ENCODE measurements at regions not wholly inside any gene's neighbourhood (a gene's known extent, or its start where the extent isn't known, plus 50 kb on each side); places are given as distances from the start of the nearest gene placed in this dataset.

GRCh38 chr2:190794377-190794776, 86.2 kb upstream of the GLS start:
- H3K9me2 ChIP-seq (ENCODE audit: insufficient read depth, low read length): no peaks in the 10 kb centered on the region
- H3K79me2 ChIP-seq (replicated peaks; ENCODE audit: insufficient read depth, low read length): no peaks in the 10 kb centered on the region
- no peak for TF ChIP-seq RAD21 (conservative IDR thresholded peaks at IDR 0.05)
- no peak overlapping the region for H2AFZ ChIP-seq (ENCODE audit: low read depth, low read length)
- no peak overlapping the region for H3K4me2 ChIP-seq (ENCODE audit: low read length)
- H3K36me3 ChIP-seq (ENCODE audit: insufficient read depth, low read length): no peaks in the 10 kb centered on the region
- H3F3A ChIP-seq (ENCODE audit: insufficient read depth, low read length, poor library complexity, severe bottlenecking): no peaks in the 10 kb centered on the region
- no peaks in the 10 kb centered on the region for H4K20me1 ChIP-seq (ENCODE audit: insufficient read depth)
- no peak overlapping the region for H3K9ac ChIP-seq (ENCODE audit: low read length)
- no peaks in the 10 kb centered on the region for H3K27me3 ChIP-seq (ENCODE audit: insufficient read depth, low read depth, low read length)
- no peak overlapping the region for H3K4me3 ChIP-seq (ENCODE audit: low read length)
- no peak overlapping the region for H3K27ac ChIP-seq (ENCODE audit: low read length)
- no peaks in the 10 kb centered on the region for H3K9me3 ChIP-seq (ENCODE audit: low read length)

DNA sequence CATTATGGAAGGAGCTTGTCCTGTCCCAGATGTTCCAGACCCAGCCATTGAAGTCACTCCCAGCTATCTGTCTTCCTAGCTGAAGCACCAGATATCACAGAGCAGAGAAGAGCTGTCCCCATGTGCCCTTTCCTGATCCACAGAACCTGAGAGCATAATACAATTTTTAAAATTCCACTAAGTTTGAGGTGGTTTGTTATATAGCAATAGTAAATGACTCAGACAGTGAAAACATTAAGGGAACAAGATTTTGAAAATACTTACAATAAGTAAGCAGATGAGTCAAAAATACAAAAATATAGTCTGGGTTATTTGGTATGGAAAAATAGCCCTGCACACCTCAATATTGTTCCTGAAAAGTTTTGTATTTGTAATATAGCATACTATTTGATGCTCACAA, 85.8 kb upstream of the GLS start:
- no peak overlapping the region for H3K27ac ChIP-seq (ENCODE audit: low read length)
- no peak overlapping the region for H3K4me3 ChIP-seq (ENCODE audit: low read length)
- H2AFZ ChIP-seq (ENCODE audit: low read depth, low read length): no peak overlapping the region
- H3K9ac ChIP-seq (ENCODE audit: low read length): no peak overlapping the region
- H3K9me3 ChIP-seq (ENCODE audit: low read length): no peaks in the 10 kb centered on the region
- no peaks in the 10 kb centered on the region for H3F3A ChIP-seq (ENCODE audit: insufficient read depth, low read length, poor library complexity, severe bottlenecking)
- no peaks in the 10 kb centered on the region for H3K27me3 ChIP-seq (ENCODE audit: insufficient read depth, low read depth, low read length)
- H3K79me2 ChIP-seq (replicated peaks; ENCODE audit: insufficient read depth, low read length): no peaks in the 10 kb centered on the region
- H3K36me3 ChIP-seq (ENCODE audit: insufficient read depth, low read length): no peaks in the 10 kb centered on the region
- H4K20me1 ChIP-seq (ENCODE audit: insufficient read depth): no peaks in the 10 kb centered on the region
- H3K9me2 ChIP-seq (ENCODE audit: insufficient read depth, low read length): no peaks in the 10 kb centered on the region
- H3K4me2 ChIP-seq (ENCODE audit: low read length): no peak overlapping the region
- TF ChIP-seq, protein P1, sequence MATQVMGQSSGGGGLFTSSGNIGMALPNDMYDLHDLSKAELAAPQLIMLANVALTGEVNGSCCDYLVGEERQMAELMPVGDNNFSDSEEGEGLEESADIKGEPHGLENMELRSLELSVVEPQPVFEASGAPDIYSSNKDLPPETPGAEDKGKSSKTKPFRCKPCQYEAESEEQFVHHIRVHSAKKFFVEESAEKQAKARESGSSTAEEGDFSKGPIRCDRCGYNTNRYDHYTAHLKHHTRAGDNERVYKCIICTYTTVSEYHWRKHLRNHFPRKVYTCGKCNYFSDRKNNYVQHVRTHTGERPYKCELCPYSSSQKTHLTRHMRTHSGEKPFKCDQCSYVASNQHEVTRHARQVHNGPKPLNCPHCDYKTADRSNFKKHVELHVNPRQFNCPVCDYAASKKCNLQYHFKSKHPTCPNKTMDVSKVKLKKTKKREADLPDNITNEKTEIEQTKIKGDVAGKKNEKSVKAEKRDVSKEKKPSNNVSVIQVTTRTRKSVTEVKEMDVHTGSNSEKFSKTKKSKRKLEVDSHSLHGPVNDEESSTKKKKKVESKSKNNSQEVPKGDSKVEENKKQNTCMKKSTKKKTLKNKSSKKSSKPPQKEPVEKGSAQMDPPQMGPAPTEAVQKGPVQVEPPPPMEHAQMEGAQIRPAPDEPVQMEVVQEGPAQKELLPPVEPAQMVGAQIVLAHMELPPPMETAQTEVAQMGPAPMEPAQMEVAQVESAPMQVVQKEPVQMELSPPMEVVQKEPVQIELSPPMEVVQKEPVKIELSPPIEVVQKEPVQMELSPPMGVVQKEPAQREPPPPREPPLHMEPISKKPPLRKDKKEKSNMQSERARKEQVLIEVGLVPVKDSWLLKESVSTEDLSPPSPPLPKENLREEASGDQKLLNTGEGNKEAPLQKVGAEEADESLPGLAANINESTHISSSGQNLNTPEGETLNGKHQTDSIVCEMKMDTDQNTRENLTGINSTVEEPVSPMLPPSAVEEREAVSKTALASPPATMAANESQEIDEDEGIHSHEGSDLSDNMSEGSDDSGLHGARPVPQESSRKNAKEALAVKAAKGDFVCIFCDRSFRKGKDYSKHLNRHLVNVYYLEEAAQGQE (IDR thresholded peaks at IDR 0.05; ENCODE audit: borderline replicate concordance): no peak
- TF ChIP-seq RAD21 (conservative IDR thresholded peaks at IDR 0.05): no peak
- TF ChIP-seq EZH2 (IDR thresholded peaks at IDR 0.05; ENCODE audit: borderline replicate concordance, insufficient read depth, low read length, poor library complexity, severe bottlenecking): no peak
- TF ChIP-seq MXI1 (conservative IDR thresholded peaks at IDR 0.05; ENCODE audit: poor library complexity, severe bottlenecking): no peak
- TF ChIP-seq, protein P2, sequence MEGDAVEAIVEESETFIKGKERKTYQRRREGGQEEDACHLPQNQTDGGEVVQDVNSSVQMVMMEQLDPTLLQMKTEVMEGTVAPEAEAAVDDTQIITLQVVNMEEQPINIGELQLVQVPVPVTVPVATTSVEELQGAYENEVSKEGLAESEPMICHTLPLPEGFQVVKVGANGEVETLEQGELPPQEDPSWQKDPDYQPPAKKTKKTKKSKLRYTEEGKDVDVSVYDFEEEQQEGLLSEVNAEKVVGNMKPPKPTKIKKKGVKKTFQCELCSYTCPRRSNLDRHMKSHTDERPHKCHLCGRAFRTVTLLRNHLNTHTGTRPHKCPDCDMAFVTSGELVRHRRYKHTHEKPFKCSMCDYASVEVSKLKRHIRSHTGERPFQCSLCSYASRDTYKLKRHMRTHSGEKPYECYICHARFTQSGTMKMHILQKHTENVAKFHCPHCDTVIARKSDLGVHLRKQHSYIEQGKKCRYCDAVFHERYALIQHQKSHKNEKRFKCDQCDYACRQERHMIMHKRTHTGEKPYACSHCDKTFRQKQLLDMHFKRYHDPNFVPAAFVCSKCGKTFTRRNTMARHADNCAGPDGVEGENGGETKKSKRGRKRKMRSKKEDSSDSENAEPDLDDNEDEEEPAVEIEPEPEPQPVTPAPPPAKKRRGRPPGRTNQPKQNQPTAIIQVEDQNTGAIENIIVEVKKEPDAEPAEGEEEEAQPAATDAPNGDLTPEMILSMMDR (IDR thresholded peaks at IDR 0.05; ENCODE audit: poor library complexity, severe bottlenecking): no peak
- no peak for TF ChIP-seq POLR2AphosphoS5 (IDR thresholded peaks at IDR 0.05)
- no peak for TF ChIP-seq TAF1 (IDR thresholded peaks at IDR 0.05; ENCODE audit: low read depth)
- no peak for TF ChIP-seq SMC3 (conservative IDR thresholded peaks at IDR 0.05; ENCODE audit: poor library complexity)

DNA sequence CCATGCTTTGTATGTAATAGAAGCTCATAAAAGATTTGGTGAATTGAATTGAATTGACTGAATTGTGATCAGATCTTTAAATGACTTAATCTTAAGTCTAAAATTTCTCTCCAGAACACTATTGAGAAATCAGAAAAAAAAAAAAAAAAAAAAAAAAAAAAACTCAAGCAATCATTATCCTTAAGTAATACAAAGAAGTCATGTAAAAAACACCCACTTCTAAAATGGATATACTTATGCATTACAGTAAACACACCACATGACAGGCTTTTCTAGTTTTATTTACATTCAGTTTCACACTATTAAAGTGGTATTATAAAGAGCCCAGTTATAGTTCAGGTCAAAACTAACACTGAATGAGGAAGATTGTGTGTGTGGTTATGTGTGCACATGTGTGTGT, 84.9 kb upstream of the GLS start:
- no peak overlapping the region for H3K4me3 ChIP-seq (ENCODE audit: low read length)
- H2AFZ ChIP-seq (ENCODE audit: low read depth, low read length): no peak overlapping the region

More for the DNA sequence above, 84.9 kb upstream of the GLS start:
- H3F3A ChIP-seq (ENCODE audit: insufficient read depth, low read length, poor library complexity, severe bottlenecking): peaks cover 2% of the 10 kb centered on the region
- no peaks in the 10 kb centered on the region for H3K36me3 ChIP-seq (ENCODE audit: insufficient read depth, low read length)
- H3K9ac ChIP-seq (ENCODE audit: low read length): no peak overlapping the region
- no peak overlapping the region for H3K4me2 ChIP-seq (ENCODE audit: low read length)
- no peaks in the 10 kb centered on the region for H3K9me2 ChIP-seq (ENCODE audit: insufficient read depth, low read length)
- TF ChIP-seq, protein P1 (IDR thresholded peaks at IDR 0.05; ENCODE audit: borderline replicate concordance): no peak
- TF ChIP-seq EZH2 (IDR thresholded peaks at IDR 0.05; ENCODE audit: borderline replicate concordance, insufficient read depth, low read length, poor library complexity, severe bottlenecking): no peak
- TF ChIP-seq, protein P2 (IDR thresholded peaks at IDR 0.05; ENCODE audit: poor library complexity, severe bottlenecking): no peak
- TF ChIP-seq MXI1 (conservative IDR thresholded peaks at IDR 0.05; ENCODE audit: poor library complexity, severe bottlenecking): no peak
- no peak for TF ChIP-seq SMC3 (conservative IDR thresholded peaks at IDR 0.05; ENCODE audit: poor library complexity)
- TF ChIP-seq RAD21 (conservative IDR thresholded peaks at IDR 0.05): no peak
- TF ChIP-seq EP300 (conservative IDR thresholded peaks at IDR 0.05; ENCODE audit: poor library complexity, severe bottlenecking): no peak
- TF ChIP-seq TAF1 (IDR thresholded peaks at IDR 0.05; ENCODE audit: low read depth): no peak
- no peak for TF ChIP-seq POLR2AphosphoS5 (IDR thresholded peaks at IDR 0.05)
- no peaks in the 10 kb centered on the region for H3K9me3 ChIP-seq (ENCODE audit: low read length)
- no peaks in the 10 kb centered on the region for H3K79me2 ChIP-seq (replicated peaks; ENCODE audit: insufficient read depth, low read length)
- H3K27ac ChIP-seq (ENCODE audit: low read length): no peak overlapping the region
- no peaks in the 10 kb centered on the region for H4K20me1 ChIP-seq (ENCODE audit: insufficient read depth)
- no peaks in the 10 kb centered on the region for H3K27me3 ChIP-seq (ENCODE audit: insufficient read depth, low read depth, low read length)

Data from neural cell (in vitro differentiated cells).